K562 (cell line): ENCODE measurements at regions not wholly inside any gene's neighbourhood (a gene's known extent, or its start where the extent isn't known, plus 50 kb on each side); places are given as distances from the start of the nearest gene placed in this dataset.

Experiments used
- ATAC-seq: fragments of 200-7000 bp; cut with Tn5 transposase; 3 replicates; pipeline ENCODE4 v1.9.1; 2020; ENCODE audit warnings: moderate library complexity
- BruUV-seq: library from RNA; stranded (reverse); fragments of 400-500 nt; replicated peaks from 2 replicates; lab custom pipeline; 2021; lab: Mats Ljungman, UMichigan
- CTCF ChIA-PET: fragments of 300-600 bp; formaldehyde crosslinking; extraction: SDS; loops from one replicate; lab custom pipeline; 2021; ENCODE audit warnings: low intra/inter-chr PET ratio; lab: Yijun Ruan, JAX
- POLR2A ChIA-PET: fragments of 300-600, 350-650 bp; sonication (Branson Sonifier 250); formaldehyde crosslinking; extraction: SDS; loops from one replicate; lab custom pipeline; 2021; ENCODE audit warnings: antibody characterized with exemption, inconsistent platforms; lab: Yijun Ruan, JAX
- DNase-seq, 4 experiments: peaks; one replicate each; pipeline versions ENCODE4 v3.0.0 to v3.0.0-alpha.2; 2011 to 2018; ENCODE audit warnings: low spot score in 3 of 4, mixed read lengths in 3 of 4; ENCODE audit errors: extremely low read depth in 1 of 4
- FAIRE-seq: peaks from 2 replicates; lab custom pipeline; 2011; peaks lifted over from hg19 to GRCh38; lab: Jason Lieb, UNC
- H2AFZ ChIP-seq: 2 replicates; pipeline ENCODE4 v1.6.0; 2011; ENCODE audit warnings: low read depth, low read length, control low read depth, inconsistent platforms
- H3K27ac ChIP-seq: fragments of 200-600 bp; 3 replicates; pipeline ENCODE4 v1.8.0; 2011; ENCODE audit warnings: low read depth, mild to moderate bottlenecking, control low read depth, inconsistent platforms, low read length, moderate library complexity, mixed read lengths; ENCODE audit errors: extremely low read depth
- H3K27me3 ChIP-seq, 2 experiments: fragments of 300-600 bp in 1 of 2; 2 replicates in 1 of 2; 3 replicates in 1 of 2; pipeline versions ENCODE4 v1.6.0 to v1.8.0; 2011; ENCODE audit warnings: inconsistent platforms in 2 of 2, low read length in 2 of 2, mild to moderate bottlenecking in 1 of 2, mixed read lengths in 1 of 2, moderate library complexity in 1 of 2; ENCODE audit not compliant: control insufficient read depth in 2 of 2, insufficient read depth in 2 of 2
- H3K36me3 ChIP-seq: fragments of 300-600 bp; 3 replicates; pipeline ENCODE4 v1.8.0; 2011; ENCODE audit warnings: mild to moderate bottlenecking, low read length, inconsistent platforms; ENCODE audit not compliant: control insufficient read depth, insufficient read depth
- H3K4me1 ChIP-seq, 2 experiments: fragments of 200-600 bp in 1 of 2; replicated peaks in 1 of 2; 2 replicates in 1 of 2; 3 replicates in 1 of 2; pipeline versions ENCODE4 v1.5.1 to v1.8.0; 2011; ENCODE audit warnings: inconsistent platforms in 2 of 2, low read length in 2 of 2, mild to moderate bottlenecking in 1 of 2, mixed read lengths in 1 of 2, moderate library complexity in 1 of 2; ENCODE audit not compliant: control insufficient read depth in 2 of 2, insufficient read depth in 2 of 2
- H3K4me2 ChIP-seq: 2 replicates; pipeline ENCODE4 v1.6.1; 2011; ENCODE audit warnings: low read length, control low read depth, inconsistent platforms, mixed read lengths; ENCODE audit not compliant: insufficient read depth
- H3K4me3 ChIP-seq: fragments of 200-600 bp; sonication (generic), shearing (Covaris generic); 2 replicates; pipeline ENCODE4 v1.5.1; 2016; ENCODE audit warnings: control low read depth, inconsistent platforms
- H3K79me2 ChIP-seq: fragments of 200-600 bp; 3 replicates; pipeline ENCODE4 v1.8.0; 2011; ENCODE audit warnings: low read length, inconsistent platforms; ENCODE audit not compliant: control insufficient read depth, insufficient read depth
- H3K9ac ChIP-seq, 2 experiments: 2 replicates each; pipeline versions ENCODE4 v1.6.0 to v1.6.1; 2011; ENCODE audit warnings: low read depth in 2 of 2, low read length in 2 of 2, control low read depth in 1 of 2, inconsistent platforms in 1 of 2, mild to moderate bottlenecking in 1 of 2, mixed read lengths in 1 of 2; ENCODE audit not compliant: insufficient read depth in 1 of 2
- H3K9me1 ChIP-seq: one replicate; pipeline ENCODE4 v1.6.0; 2011; ENCODE audit warnings: inconsistent platforms, mild to moderate bottlenecking, low read length, moderate library complexity; ENCODE audit not compliant: control insufficient read depth, insufficient read depth
- H3K9me3 ChIP-seq: replicated peaks from 2 replicates; pipeline ENCODE4 v1.5.1; 2011; ENCODE audit warnings: low read depth, low read length, inconsistent platforms; ENCODE audit not compliant: control insufficient read depth, insufficient read depth
- H4K20me1 ChIP-seq: replicated peaks from 2 replicates; pipeline ENCODE4 v1.6.1; 2011; ENCODE audit warnings: low read length, inconsistent platforms, mixed read lengths; ENCODE audit not compliant: control insufficient read depth, insufficient read depth
- AFF1 ChIP-seq, 2 experiments: fragments of 450-650 bp; IDR thresholded peaks; 2 replicates each; pipeline ENCODE4 v1.6.1; 2018; ENCODE audit warnings: mild to moderate bottlenecking in 2 of 2, low read depth in 1 of 2; ENCODE audit not compliant: partially characterized antibody in 2 of 2
- ELF1 ChIP-seq: fragments of 200-800 bp; sonication (Bioruptor generic); IDR thresholded peaks from 2 replicates; pipeline ENCODE4 v1.6.1; 2016; ENCODE audit warnings: missing genetic modification characterization, missing compliant biosample characterization
- HCFC1 ChIP-seq: IDR thresholded peaks from 2 replicates; pipeline ENCODE4 v1.6.1; 2012; ENCODE audit warnings: low read depth, low read length, improper control_type of control experiment
- HEY1 ChIP-seq: fragments of 250-450 bp; sonication (Bioruptor Pico); IDR thresholded peaks from 2 replicates; pipeline ENCODE4 v1.5.0; 2020; ENCODE audit warnings: mild to moderate bottlenecking, moderate library complexity, borderline replicate concordance
- PHF20 ChIP-seq: fragments of 450-650 bp; IDR thresholded peaks from 2 replicates; pipeline ENCODE4 v1.6.1; 2018; ENCODE audit not compliant: partially characterized antibody
- SIX5 ChIP-seq, 2 experiments: IDR thresholded peaks; 2 replicates each; pipeline ENCODE4 v1.6.1; 2011; ENCODE audit warnings: low read length in 2 of 2, borderline replicate concordance in 1 of 2, low read depth in 1 of 2, mild to moderate bottlenecking in 1 of 2, moderate library complexity in 1 of 2; ENCODE audit not compliant: insufficient read depth in 1 of 2
- SREBF2 ChIP-seq: sonication (generic); formaldehyde crosslinking; IDR thresholded peaks from 2 replicates; pipeline ENCODE4 v1.4.0; 2020; ENCODE audit warnings: mild to moderate bottlenecking, missing genetic modification reagents
- TAF9B ChIP-seq: fragments of 450-650 bp; IDR thresholded peaks from 2 replicates; pipeline ENCODE4 v1.6.1; 2018; ENCODE audit warnings: mild to moderate bottlenecking; ENCODE audit not compliant: partially characterized antibody
- ZKSCAN1 ChIP-seq: fragments of 150-350 bp; IDR thresholded peaks from 2 replicates; pipeline ENCODE4 v1.6.1; 2016; ENCODE audit warnings: low read depth, low read length
- ZNF239 ChIP-seq: fragments of 250-450 bp; sonication (Bioruptor Pico); IDR thresholded peaks from 2 replicates; pipeline ENCODE4 v1.4.0; 2020; ENCODE audit warnings: mild to moderate bottlenecking
- WGBS: fragments of 100-300 bp; shearing (Covaris generic); methylation state at CpG from one replicate; pipeline ENCODE4 v1.1.6; 2016; ENCODE audit warnings: low coverage, mixed read lengths; ENCODE audit not compliant: insufficient coverage; ENCODE audit errors: missing lambda C conversion rate; 5-methylcytosine and 5-hydroxymethylcytosine counted together
- in situ Hi-C: fragments of 300-500 bp; cut with MboI; formaldehyde crosslinking; loops from 4 replicates; pipeline ENCODE4 v1.15.0; 2018; ENCODE audit warnings: inconsistent platforms, mixed read lengths
- intact Hi-C: fragments of 100-400 bp; cut with micrococcal nuclease; formaldehyde crosslinking; loops from 2 replicates; pipeline ENCODE4 v1.14.2; 2022
- TF ChIP-seq, protein P1 (sequence below): fragments of 450-650 bp; formaldehyde crosslinking; IDR thresholded peaks from 2 replicates; pipeline ENCODE4 v1.4.0; 2020; ENCODE audit warnings: mild to moderate bottlenecking, mixed read lengths
- TF ChIP-seq, protein P2 (sequence below): sonication (generic); formaldehyde crosslinking; IDR thresholded peaks from 2 replicates; pipeline ENCODE4 v1.9.0; 2022; ENCODE audit warnings: mild to moderate bottlenecking, missing genetic modification reagents
- TF ChIP-seq, protein P3 (sequence below): fragments of 250-450 bp; sonication (Bioruptor Pico); IDR thresholded peaks from 2 replicates; pipeline ENCODE4 v1.4.0; 2020; ENCODE audit warnings: mild to moderate bottlenecking

- Histone ChIP-seq H3K9ac (no peak overlapping the region), H3K79me2 (no peaks in the 10 kb centered on the region), H3K4me3 (no peak overlapping the region), H3K4me2 (no peak overlapping the region), H3K27ac (no peak overlapping the region), H3K4me1 (no peaks in the 10 kb centered on the region), H3K27me3 (no peaks in the 10 kb centered on the region), H2AFZ (peak overlapping the region; percentile 63), H3K9me1 (no peaks in the 10 kb centered on the region), H3K36me3 (no peaks in the 10 kb centered on the region), H3K9me3 (no peaks in the 10 kb centered on the region), H4K20me1 (no peaks in the 10 kb centered on the region)
- FAIRE-seq (no peak), DNase-seq (no peak), ATAC-seq (no peak)
- ChIA-PET POLR2A (no interaction called here), CTCF (no interaction called here)
- in situ Hi-C loops = no loop called here
- WGBS = 6% methylated on average over 5 of the region's 7 CpGs
- intact Hi-C loops = no loop called here
- no TSS peak for BruUV-seq
- no peak for TF ChIP-seq ELF1
- no peak for TF ChIP-seq ZNF239
- TF ChIP-seq HEY1 (CRISPR knock-in tag) = no peak
- TF ChIP-seq, protein P1, sequence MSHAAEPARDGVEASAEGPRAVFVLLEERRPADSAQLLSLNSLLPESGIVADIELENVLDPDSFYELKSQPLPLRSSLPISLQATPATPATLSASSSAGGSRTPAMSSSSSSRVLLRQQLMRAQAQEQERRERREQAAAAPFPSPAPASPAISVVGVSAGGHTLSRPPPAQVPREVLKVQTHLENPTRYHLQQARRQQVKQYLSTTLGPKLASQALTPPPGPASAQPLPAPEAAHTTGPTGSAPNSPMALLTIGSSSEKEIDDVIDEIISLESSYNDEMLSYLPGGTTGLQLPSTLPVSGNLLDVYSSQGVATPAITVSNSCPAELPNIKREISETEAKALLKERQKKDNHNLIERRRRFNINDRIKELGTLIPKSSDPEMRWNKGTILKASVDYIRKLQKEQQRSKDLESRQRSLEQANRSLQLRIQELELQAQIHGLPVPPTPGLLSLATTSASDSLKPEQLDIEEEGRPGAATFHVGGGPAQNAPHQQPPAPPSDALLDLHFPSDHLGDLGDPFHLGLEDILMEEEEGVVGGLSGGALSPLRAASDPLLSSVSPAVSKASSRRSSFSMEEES = no peak
- TF ChIP-seq ZKSCAN1 = no peak
- TF ChIP-seq TAF9B = no peak
- TF ChIP-seq, protein P2, sequence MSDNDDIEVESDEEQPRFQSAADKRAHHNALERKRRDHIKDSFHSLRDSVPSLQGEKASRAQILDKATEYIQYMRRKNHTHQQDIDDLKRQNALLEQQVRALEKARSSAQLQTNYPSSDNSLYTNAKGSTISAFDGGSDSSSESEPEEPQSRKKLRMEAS = no peak
- TF ChIP-seq SIX5 (IDR thresholded peaks at IDR 0.05; ENCODE audit: borderline replicate concordance in 1 of 2, insufficient read depth in 1 of 2, low read depth in 1 of 2, low read length in 2 of 2) = peak; percentile 23 to 41; a peak in 2 of 4 replicates
- no peak for TF ChIP-seq SREBF2 (CRISPR knock-in tag)
- TF ChIP-seq, protein P3, sequence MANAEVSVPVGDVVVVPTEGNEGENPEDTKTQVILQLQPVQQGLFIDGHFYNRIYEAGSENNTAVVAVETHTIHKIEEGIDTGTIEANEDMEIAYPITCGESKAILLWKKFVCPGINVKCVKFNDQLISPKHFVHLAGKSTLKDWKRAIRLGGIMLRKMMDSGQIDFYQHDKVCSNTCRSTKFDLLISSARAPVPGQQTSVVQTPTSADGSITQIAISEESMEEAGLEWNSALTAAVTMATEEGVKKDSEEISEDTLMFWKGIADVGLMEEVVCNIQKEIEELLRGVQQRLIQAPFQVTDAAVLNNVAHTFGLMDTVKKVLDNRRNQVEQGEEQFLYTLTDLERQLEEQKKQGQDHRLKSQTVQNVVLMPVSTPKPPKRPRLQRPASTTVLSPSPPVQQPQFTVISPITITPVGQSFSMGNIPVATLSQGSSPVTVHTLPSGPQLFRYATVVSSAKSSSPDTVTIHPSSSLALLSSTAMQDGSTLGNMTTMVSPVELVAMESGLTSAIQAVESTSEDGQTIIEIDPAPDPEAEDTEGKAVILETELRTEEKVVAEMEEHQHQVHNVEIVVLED (CRISPR knock-in tag) = no peak
- TF ChIP-seq AFF1 (IDR thresholded peaks at IDR 0.05; ENCODE audit: low read depth in 1 of 2, partially characterized antibody in 2 of 2) = peak in 1 of 2 experiments; percentile 77
- TF ChIP-seq HCFC1 = peak; percentile 75
- TF ChIP-seq PHF20 = no peak
These were observed 110.3 kb downstream of the NXNL2 start for GRCh38 chr9:88645172-88645878.
